Esophagus mucosa (tissue), 1 donor: ENCODE measurements at regions not wholly inside any gene's neighbourhood (a gene's known extent, or its start where the extent isn't known, plus 50 kb on each side); places are given as distances from the start of the nearest gene placed in this dataset.
"Not testable (repeated sequence)": the region's sequence is repeated elsewhere in the genome, so short reads cannot be mapped to it uniquely, and the experiment has no call there.

ENCODE experiments used
- ATAC-seq: fragments of 200-7000 bp; cut with Tn5 transposase; one replicate; pipeline ENCODE4 v1.9.1; 2020
- donor health status: DM: yes; HTN: yes; CAD: no.

- no peak for ATAC-seq
Observed at GRCh38 chr1:19024532-19024931, 68.1 kb upstream of the IFFO2 start.

- no peak for ATAC-seq
Observed at GRCh38 chr1:19023787-19024186, 67.3 kb upstream of the IFFO2 start.

GRCh38 chr1:19021845-19022244, 65.4 kb upstream of the IFFO2 start:
- no peak for ATAC-seq

- not testable (repeated sequence) for ATAC-seq
Observed at GRCh38 chr1:19019288-19019687, 62.8 kb upstream of the IFFO2 start.

- no peak for ATAC-seq
Observed at GRCh38 chr1:19015476-19015875, 59.0 kb upstream of the IFFO2 start.

GRCh38 chr1:19014765-19015164, 58.3 kb upstream of the IFFO2 start:
- no peak for ATAC-seq

GRCh38 chr1:19013826-19014548, 57.5 kb upstream of the IFFO2 start:
- ATAC-seq, result peak; percentile 72

GRCh38 chr1:19011845-19012231, 55.4 kb upstream of the IFFO2 start:
- ATAC-seq, result no peak

- peak; percentile 80 for ATAC-seq
Observed at GRCh38 chr1:19010995-19011844, 54.7 kb upstream of the IFFO2 start.

- peak; percentile 40 for ATAC-seq
Observed at GRCh38 chr1:19010503-19010902, 54.0 kb upstream of the IFFO2 start.

GRCh38 chr1:19009882-19010321, 53.4 kb upstream of the IFFO2 start:
- ATAC-seq, result no peak

- ATAC-seq, result no peak
Observed at GRCh38 chr1:19009126-19009881, 52.8 kb upstream of the IFFO2 start.

GRCh38 chr1:19007491-19008441, 51.3 kb upstream of the IFFO2 start:
- ATAC-seq, result no peak

- ATAC-seq, result no peak
Observed at GRCh38 chr1:19006837-19007271, 50.4 kb upstream of the IFFO2 start.
